NB4 (cell line): ENCODE measurements at regions not wholly inside any gene's neighbourhood (a gene's known extent, or its start where the extent isn't known, plus 50 kb on each side); places are given as distances from the start of the nearest gene placed in this dataset.

Experiments
- CTCF ChIP-seq: IDR thresholded peaks from one replicate; pipeline ENCODE4 v1.5.1; 2012; ENCODE audit warnings: low read depth, low read length
- MYC ChIP-seq: IDR thresholded peaks from 2 replicates; pipeline ENCODE4 v1.6.1; 2011; ENCODE audit warnings: low read depth, low read length
- POLR2A ChIP-seq: IDR thresholded peaks from 2 replicates; pipeline ENCODE4 v1.6.1; 2011; ENCODE audit warnings: mild to moderate bottlenecking; ENCODE audit not compliant: insufficient read length; ENCODE audit errors: extremely low read depth
- TF ChIP-seq, protein P1 (sequence below): IDR thresholded peaks from 2 replicates; pipeline ENCODE4 v1.6.1; 2011; ENCODE audit warnings: low read depth, low read length

GRCh38 chr18:22019193-22019592 lies 150.2 kb upstream of the GATA6 start:
- TF ChIP-seq CTCF: no peak
- TF ChIP-seq POLR2A: no peak
- TF ChIP-seq, protein P1, sequence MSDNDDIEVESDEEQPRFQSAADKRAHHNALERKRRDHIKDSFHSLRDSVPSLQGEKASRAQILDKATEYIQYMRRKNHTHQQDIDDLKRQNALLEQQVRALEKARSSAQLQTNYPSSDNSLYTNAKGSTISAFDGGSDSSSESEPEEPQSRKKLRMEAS: no peak
- no peak for TF ChIP-seq MYC
